H1 (cell line): ENCODE measurements at regions not wholly inside any gene's neighbourhood (a gene's known extent, or its start where the extent isn't known, plus 50 kb on each side); places are given as distances from the start of the nearest gene placed in this dataset.

Experiments
- CTCF ChIA-PET: fragments of 300-600 bp; sonication (Branson Sonifier 250); formaldehyde crosslinking; loops from one replicate; lab custom pipeline; 2021; ENCODE audit not compliant: partially characterized antibody; lab: Charles Lee
- POLR2A ChIA-PET: fragments of 300-600 bp; sonication (Branson Sonifier 250); formaldehyde crosslinking; loops from one replicate; lab custom pipeline; 2021; ENCODE audit warnings: inconsistent platforms; ENCODE audit not compliant: partially characterized antibody; lab: Charles Lee
- DNase-seq, 2 experiments: peaks; one replicate each; pipeline versions ENCODE4 v3.0.0 to v3.0.0-alpha.2; 2010 to 2022; ENCODE audit warnings: low spot score in 2 of 2, low read depth in 1 of 2, mixed read lengths in 1 of 2
- FAIRE-seq: peaks from 2 replicates; lab custom pipeline; 2011; peaks lifted over from hg19 to GRCh38; lab: Jason Lieb, UNC
- H2AFZ ChIP-seq: 2 replicates; pipeline ENCODE4 v1.8.1; 2012; ENCODE audit warnings: low read length, inconsistent platforms
- H2AK5ac ChIP-seq: 2 replicates; pipeline ENCODE4 v1.6.1; 2013; ENCODE audit warnings: low read depth, low read length
- H2BK120ac ChIP-seq: replicated peaks from 2 replicates; pipeline ENCODE3; 2013; ENCODE audit warnings: low read depth, low read length, inconsistent platforms
- H2BK12ac ChIP-seq: 2 replicates; pipeline ENCODE4 v1.6.1; 2013; ENCODE audit warnings: low read depth, low read length
- H2BK15ac ChIP-seq: 2 replicates; pipeline ENCODE4 v1.6.1; 2013; ENCODE audit warnings: low read length
- H2BK20ac ChIP-seq: 2 replicates; pipeline ENCODE4 v1.6.1; 2013; ENCODE audit warnings: low read length
- H2BK5ac ChIP-seq: 2 replicates; pipeline ENCODE4 v1.6.1; 2013; ENCODE audit warnings: low read depth, low read length
- H3K14ac ChIP-seq: 2 replicates; pipeline ENCODE4 v1.6.1; 2013; ENCODE audit warnings: inconsistent platforms; ENCODE audit not compliant: insufficient read length
- H3K18ac ChIP-seq: 2 replicates; pipeline ENCODE4 v1.6.1; 2013; ENCODE audit warnings: low read length; ENCODE audit errors: extremely low read depth
- H3K23ac ChIP-seq: 2 replicates; pipeline ENCODE4 v1.6.1; 2013; ENCODE audit warnings: inconsistent platforms; ENCODE audit not compliant: insufficient read length
- H3K23me2 ChIP-seq: 2 replicates; pipeline ENCODE4 v1.6.1; 2013; ENCODE audit warnings: low read depth, low read length
- H3K27ac ChIP-seq: 2 replicates; pipeline ENCODE4 v1.6.1; 2011; ENCODE audit warnings: low read depth, low read length, inconsistent platforms
- H3K27me3 ChIP-seq, 4 experiments: replicated peaks in 1 of 4; 1 replicate in 1 of 4; 2 replicates in 3 of 4; pipeline versions ENCODE4 v1.6.1 to v1.8.1; 2011 to 2013; ENCODE audit warnings: low read length in 3 of 4, mild to moderate bottlenecking in 3 of 4, inconsistent platforms in 2 of 4, mixed read lengths in 2 of 4, moderate library complexity in 1 of 4; ENCODE audit not compliant: control insufficient read depth in 3 of 4, insufficient read depth in 3 of 4; ENCODE audit errors: extremely low read depth in 1 of 4
- H3K36me3 ChIP-seq, 4 experiments: 2 replicates each; pipeline versions ENCODE4 v1.6.1 to v1.8.1; 2011 to 2013; ENCODE audit warnings: mild to moderate bottlenecking in 4 of 4, low read length in 3 of 4, moderate library complexity in 2 of 4, control low read depth in 1 of 4, inconsistent platforms in 1 of 4; ENCODE audit not compliant: insufficient read depth in 4 of 4, control insufficient read depth in 2 of 4
- H3K4ac ChIP-seq: replicated peaks from 2 replicates; pipeline ENCODE3; 2013; ENCODE audit warnings: low read length, low read depth, mixed read lengths, inconsistent platforms; ENCODE audit not compliant: insufficient read length
- H3K4me1 ChIP-seq, 4 experiments: replicated peaks in 1 of 4; 1 replicate in 1 of 4; 2 replicates in 3 of 4; pipeline versions ENCODE4 v1.6.1 to v1.8.1; 2011 to 2013; ENCODE audit warnings: low read length in 3 of 4, inconsistent platforms in 2 of 4, mixed read lengths in 1 of 4; ENCODE audit not compliant: insufficient read depth in 4 of 4, control insufficient read depth in 3 of 4
- H3K4me2 ChIP-seq, 2 experiments: 2 replicates each; pipeline versions ENCODE4 v1.6.1 to v1.8.1; 2011 to 2013; ENCODE audit warnings: low read depth in 2 of 2, low read length in 2 of 2, control low read depth in 1 of 2, inconsistent platforms in 1 of 2, mild to moderate bottlenecking in 1 of 2; ENCODE audit not compliant: insufficient read depth in 1 of 2
- H3K4me3 ChIP-seq, 4 experiments: fragments of 200-600, 300-600 bp in 1 of 4; sonication (generic), shearing (Covaris generic), sonication (Bioruptor Twin) in 1 of 4; 2 replicates each; pipeline versions ENCODE4 v1.5.1 to v1.8.1; 2011 to 2016; ENCODE audit warnings: low read length in 4 of 4, low read depth in 3 of 4, control low read depth in 2 of 4, inconsistent platforms in 2 of 4, mild to moderate bottlenecking in 2 of 4, mixed read lengths in 1 of 4, moderate library complexity in 1 of 4; ENCODE audit not compliant: insufficient read depth in 2 of 4; ENCODE audit errors: extremely low read depth in 1 of 4
- H3K56ac ChIP-seq: replicated peaks from 2 replicates; pipeline ENCODE3; 2013; ENCODE audit warnings: low read depth, mild to moderate bottlenecking, mixed read lengths, low read length, inconsistent platforms; ENCODE audit not compliant: insufficient read length
- H3K79me1 ChIP-seq: 2 replicates; pipeline ENCODE4 v1.6.1; 2013; ENCODE audit warnings: low read depth, low read length, control low read depth
- H3K79me2 ChIP-seq, 2 experiments: 2 replicates each; pipeline versions ENCODE4 v1.6.1 to v1.8.1; 2012 to 2013; ENCODE audit warnings: low read length in 2 of 2, mild to moderate bottlenecking in 2 of 2, inconsistent platforms in 1 of 2; ENCODE audit not compliant: insufficient read depth in 2 of 2, control insufficient read depth in 1 of 2
- H3K9ac ChIP-seq, 4 experiments: replicated peaks in 1 of 4; 1 replicate in 1 of 4; 2 replicates in 3 of 4; pipeline versions ENCODE4 v1.6.1 to v1.8.1; 2011 to 2013; ENCODE audit warnings: low read depth in 3 of 4, low read length in 3 of 4, control low read depth in 2 of 4, mild to moderate bottlenecking in 2 of 4, moderate library complexity in 2 of 4, inconsistent platforms in 1 of 4; ENCODE audit errors: extremely low read depth in 1 of 4
- H3K9me3 ChIP-seq, 2 experiments: 2 replicates each; pipeline versions ENCODE4 v1.6.1 to v1.8.1; 2012 to 2013; ENCODE audit warnings: mild to moderate bottlenecking in 2 of 2, moderate library complexity in 2 of 2, control low read depth in 1 of 2, inconsistent platforms in 1 of 2, low read depth in 1 of 2, low read length in 1 of 2, mixed read lengths in 1 of 2; ENCODE audit not compliant: insufficient read depth in 2 of 2
- H4K20me1 ChIP-seq, 2 experiments: replicated peaks in 1 of 2; 2 replicates each; pipeline versions ENCODE3 to v1.8.1; 2011 to 2013; ENCODE audit warnings: inconsistent platforms in 2 of 2, low read length in 2 of 2, mild to moderate bottlenecking in 1 of 2; ENCODE audit not compliant: insufficient read depth in 2 of 2, control insufficient read depth in 1 of 2
- H4K5ac ChIP-seq: 2 replicates; pipeline ENCODE4 v1.6.1; 2013; ENCODE audit warnings: low read length, low read depth, mixed read lengths, inconsistent platforms; ENCODE audit not compliant: insufficient read length
- H4K8ac ChIP-seq: 2 replicates; pipeline ENCODE4 v1.8.0; 2013; ENCODE audit warnings: mild to moderate bottlenecking, moderate library complexity, low read length, inconsistent platforms; ENCODE audit not compliant: insufficient read depth; ENCODE audit errors: extremely low read depth
- H4K91ac ChIP-seq: replicated peaks from 2 replicates; pipeline ENCODE3; 2013; ENCODE audit warnings: low read length, mixed read lengths, inconsistent platforms; ENCODE audit not compliant: insufficient read length
- CHD2 ChIP-seq: IDR thresholded peaks from 2 replicates; pipeline ENCODE4 v1.6.1; 2012; ENCODE audit warnings: low read length, improper control_type of control experiment
- E2F6 ChIP-seq: IDR thresholded peaks from 2 replicates; pipeline ENCODE4 v1.6.1; 2012; ENCODE audit warnings: inconsistent platforms
- EP300 ChIP-seq, 2 experiments: IDR thresholded peaks; 1 replicate in 1 of 2; 2 replicates in 1 of 2; pipeline ENCODE4 v1.6.1; 2011 to 2012; ENCODE audit warnings: low read depth in 2 of 2, low read length in 2 of 2, mild to moderate bottlenecking in 2 of 2, borderline replicate concordance in 1 of 2, inconsistent platforms in 1 of 2, moderate library complexity in 1 of 2
- JUN ChIP-seq: IDR thresholded peaks from 2 replicates; pipeline ENCODE4 v1.6.1; 2011; ENCODE audit warnings: low read depth, mild to moderate bottlenecking, improper control_type of control experiment, low read length
- POLR2A ChIP-seq, 2 experiments: IDR thresholded peaks; 1 replicate in 1 of 2; 2 replicates in 1 of 2; pipeline ENCODE4 v1.6.1; 2011; ENCODE audit warnings: low read depth in 2 of 2, low read length in 2 of 2, mild to moderate bottlenecking in 2 of 2; ENCODE audit errors: control extremely low read depth in 1 of 2
- SIN3A ChIP-seq, 2 experiments: IDR thresholded peaks in 1 of 2; conservative IDR thresholded peaks in 1 of 2; 2 replicates each; pipeline ENCODE4 v1.6.1; 2011 to 2012; ENCODE audit warnings: low read length in 2 of 2, improper control_type of control experiment in 1 of 2, low read depth in 1 of 2, mild to moderate bottlenecking in 1 of 2
- SP1 ChIP-seq: IDR thresholded peaks from 2 replicates; pipeline ENCODE4 v1.6.1; 2011; ENCODE audit warnings: low read depth, low read length
- TAF7 ChIP-seq: optimal IDR thresholded peaks from 2 replicates; pipeline ENCODE3; 2011; ENCODE audit warnings: low read depth, mild to moderate bottlenecking, inconsistent platforms, low read length, moderate library complexity, borderline replicate concordance
- ZNF274 ChIP-seq: IDR thresholded peaks from 2 replicates; pipeline ENCODE4 v1.7.0; 2012; ENCODE audit warnings: low read length, borderline replicate concordance; ENCODE audit errors: extremely low read depth
- WGBS, 2 experiments: shearing (Covaris generic) in 1 of 2; methylation state at CpG; one replicate each; pipeline versions ENCODE4 v1.1.6 to v1.1.7; 2013 to 2015; ENCODE audit warnings: low lambda C conversion rate in 2 of 2, mixed read lengths in 2 of 2, inconsistent platforms in 1 of 2, low coverage in 1 of 2, missing lambda C conversion rate in 1 of 2; ENCODE audit not compliant: insufficient replicate concordance in 2 of 2, insufficient coverage in 1 of 2, insufficient read length in 1 of 2; ENCODE audit errors: extremely low coverage in 1 of 2, missing lambda C conversion rate in 1 of 2; 5-methylcytosine and 5-hydroxymethylcytosine counted together

- H4K91ac ChIP-seq: no peak overlapping the region
- H3K36me3 ChIP-seq: no peaks in the 10 kb centered on the region
- no peak overlapping the region for H4K8ac ChIP-seq
- H3K27me3 ChIP-seq: no peaks in the 10 kb centered on the region
- no peaks in the 10 kb centered on the region for H3K9me3 ChIP-seq
- peaks cover 0 to 2% (median 0%) of the 10 kb centered on the region in 4 experiments; a peak in 1 of 7 replicates for H3K4me1 ChIP-seq
- H3K23me2 ChIP-seq: no peaks in the 10 kb centered on the region
- no peaks in the 10 kb centered on the region for H3K79me1 ChIP-seq
- TF ChIP-seq SIN3A (conservative IDR thresholded peaks at IDR 0.05 in 1 of 2, IDR thresholded peaks at IDR 0.05 in 1 of 2; ENCODE audit: low read depth in 1 of 2, low read length in 2 of 2): no peak
- no peak for TF ChIP-seq JUN
- no peak for TF ChIP-seq SP1
- no peak for TF ChIP-seq ZNF274
- TF ChIP-seq EP300 (IDR thresholded peaks at IDR 0.05; ENCODE audit: borderline replicate concordance in 1 of 2, low read depth in 2 of 2, low read length in 2 of 2): no peak
- TF ChIP-seq CHD2: no peak
- no peak for TF ChIP-seq POLR2A (IDR thresholded peaks at IDR 0.05; ENCODE audit: control extremely low read depth in 1 of 2, low read depth in 2 of 2, low read length in 2 of 2)
- TF ChIP-seq E2F6: no peak
- TF ChIP-seq TAF7: no peak
- no peak overlapping the region for H2BK20ac ChIP-seq
- H2BK120ac ChIP-seq: no peak overlapping the region
- POLR2A ChIA-PET: no interaction called here
- H2BK5ac ChIP-seq: no peak overlapping the region
- H3K4ac ChIP-seq: no peak overlapping the region
- H3K9ac ChIP-seq: no peak overlapping the region
- WGBS, 2 experiments: 86% methylated on average over 4 of the region's 4 CpGs; no CpG with 5 or more reads in 1 of the 2 experiments
- DNase-seq (no peak), FAIRE-seq (no peak)
- H2BK12ac ChIP-seq: no peak overlapping the region
- no peak overlapping the region for H2AFZ ChIP-seq
- H3K56ac ChIP-seq: no peak overlapping the region
- no peak overlapping the region for H3K14ac ChIP-seq
- no peaks in the 10 kb centered on the region for H4K20me1 ChIP-seq
- H2AK5ac ChIP-seq: no peak overlapping the region
- H3K79me2 ChIP-seq: no peaks in the 10 kb centered on the region
- no peak overlapping the region for H3K4me2 ChIP-seq
- H3K27ac ChIP-seq: no peak overlapping the region
- CTCF ChIA-PET: no interaction called here
- H3K18ac ChIP-seq: no peak overlapping the region
- H2BK15ac ChIP-seq: no peak overlapping the region
- no peak overlapping the region for H3K4me3 ChIP-seq
- H3K23ac ChIP-seq: no peak overlapping the region
- H4K5ac ChIP-seq: no peak overlapping the region
Observed at GRCh38 chr4:127138586-127138985, 494.2 kb upstream of the INTU start.
